IPS DF 19.7 (cell line): ENCODE measurements at regions not wholly inside any gene's neighbourhood (a gene's known extent, or its start where the extent isn't known, plus 50 kb on each side); places are given as distances from the start of the nearest gene placed in this dataset.

Experiments used
- DNase-seq: peaks from one replicate; pipeline ENCODE4 v3.0.0-alpha.2; 2013; ENCODE audit warnings: low read depth, low spot score

DNA sequence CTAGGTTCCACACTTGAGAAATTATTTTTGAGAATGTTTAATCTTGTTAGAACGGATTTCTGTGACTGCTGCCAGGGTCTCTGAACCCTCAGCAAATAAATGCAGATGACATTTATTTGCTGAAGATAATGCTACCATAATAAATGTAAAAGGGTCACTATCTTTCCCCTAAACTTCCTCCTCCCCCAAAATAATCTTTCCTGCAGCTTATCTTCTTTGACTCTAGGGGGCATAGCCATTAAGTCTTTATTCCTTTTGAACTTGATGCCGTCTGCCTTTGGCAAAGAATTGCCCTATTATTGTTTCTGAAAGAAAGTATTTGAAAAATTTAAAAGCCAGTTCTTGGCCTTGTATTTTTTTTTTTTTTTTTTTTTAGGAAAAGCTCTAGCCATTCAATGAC is 63.6 kb upstream of the ACSL3 start:
- DNase-seq, result no peak

GRCh38 chr2:222797871-222798270 is 63.0 kb upstream of the ACSL3 start:
- no peak for DNase-seq

- no peak for DNase-seq
Observed at GRCh38 chr2:222798528-222798927, 62.3 kb upstream of the ACSL3 start.

- no peak for DNase-seq
Observed at GRCh38 chr2:222799262-222799918, 61.4 kb upstream of the ACSL3 start.

DNA sequence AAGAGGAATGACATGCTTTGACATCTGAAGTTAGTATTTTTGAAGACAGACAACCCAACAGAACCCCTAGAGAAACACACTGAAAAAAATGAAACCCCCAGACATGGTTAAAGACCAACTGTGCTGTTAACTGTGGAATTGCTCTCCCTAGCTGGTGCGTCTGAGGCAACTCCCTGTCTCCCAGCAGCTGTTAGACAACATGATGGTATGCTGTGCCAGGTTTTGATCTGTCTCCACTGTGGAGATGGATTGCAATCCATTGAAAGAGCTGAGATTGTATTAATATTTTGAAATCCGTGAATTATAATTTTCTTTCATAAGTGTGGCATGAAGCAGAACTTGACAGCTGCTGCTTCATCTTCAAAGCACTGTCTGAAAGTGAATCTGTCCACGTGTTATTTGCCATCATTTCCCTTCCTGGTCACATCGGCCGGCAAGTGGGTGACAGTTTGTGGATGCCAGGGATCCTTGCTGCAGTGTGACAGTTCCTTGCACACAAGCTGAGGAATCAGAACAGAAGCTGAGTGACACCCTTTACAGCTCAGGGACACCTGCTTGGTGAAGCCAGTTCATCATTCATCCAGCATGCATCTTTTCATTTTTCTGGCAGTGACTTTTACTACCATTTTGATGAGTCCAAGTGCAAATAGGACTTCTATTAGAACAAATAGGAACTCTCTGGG is 58.2 kb upstream of the ACSL3 start:
- DNase-seq, result no peak

DNA sequence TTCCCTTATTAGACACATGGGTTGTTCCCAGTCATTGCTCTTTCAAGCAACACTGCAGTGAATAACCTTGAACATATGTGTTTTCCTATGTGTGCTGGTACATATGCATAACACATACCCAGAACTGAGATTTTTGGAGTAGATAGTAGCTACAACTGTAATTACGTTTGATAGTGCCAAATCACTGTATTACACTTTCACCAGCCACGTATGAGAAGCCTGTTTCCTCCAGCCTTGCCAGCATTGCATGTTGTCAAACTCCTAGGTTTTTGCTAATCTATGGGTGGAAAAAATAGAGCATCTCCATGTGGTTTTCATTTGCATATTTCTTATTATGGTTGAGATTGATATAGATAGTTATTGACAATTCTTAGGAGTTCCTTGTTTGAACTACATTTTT is 56.5 kb upstream of the ACSL3 start:
- no peak for DNase-seq

DNA sequence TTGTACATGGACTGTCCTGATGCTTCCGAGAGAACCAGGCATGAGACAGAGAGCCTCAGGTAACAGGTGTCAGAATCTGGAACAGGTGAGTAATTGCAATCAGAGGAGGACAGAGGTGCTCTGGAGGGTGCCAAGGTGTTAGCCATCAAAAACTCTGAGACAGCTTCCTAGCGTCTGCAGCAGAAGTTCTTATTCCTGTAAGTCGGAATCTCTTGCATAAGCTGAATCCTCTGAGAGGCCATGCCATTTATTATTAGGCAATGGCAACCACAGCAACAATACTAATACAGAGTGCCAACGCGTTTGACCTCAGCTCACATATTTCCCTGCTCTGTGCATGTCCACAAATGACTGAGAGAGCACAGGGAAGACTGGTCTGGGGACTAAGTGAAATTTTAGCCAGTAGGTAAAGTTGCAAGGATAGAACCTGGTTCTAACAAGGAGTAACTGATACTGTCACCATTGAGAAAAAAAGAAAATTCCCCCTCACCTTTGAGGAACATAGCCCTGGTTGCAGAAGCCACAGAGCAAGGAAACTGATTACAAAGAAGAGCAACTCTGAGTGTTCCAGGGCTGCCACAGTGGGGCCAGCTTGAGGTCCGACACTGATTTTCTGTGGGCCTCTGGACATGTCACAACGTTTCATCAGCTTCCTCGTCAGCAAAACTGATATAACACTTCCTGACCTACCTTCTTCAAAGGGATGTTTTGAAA is 55.1 kb upstream of the ACSL3 start:
- no peak for DNase-seq

- DNase-seq, result no peak
Observed at GRCh38 chr2:222806526-222807137, 54.2 kb upstream of the ACSL3 start.

DNA sequence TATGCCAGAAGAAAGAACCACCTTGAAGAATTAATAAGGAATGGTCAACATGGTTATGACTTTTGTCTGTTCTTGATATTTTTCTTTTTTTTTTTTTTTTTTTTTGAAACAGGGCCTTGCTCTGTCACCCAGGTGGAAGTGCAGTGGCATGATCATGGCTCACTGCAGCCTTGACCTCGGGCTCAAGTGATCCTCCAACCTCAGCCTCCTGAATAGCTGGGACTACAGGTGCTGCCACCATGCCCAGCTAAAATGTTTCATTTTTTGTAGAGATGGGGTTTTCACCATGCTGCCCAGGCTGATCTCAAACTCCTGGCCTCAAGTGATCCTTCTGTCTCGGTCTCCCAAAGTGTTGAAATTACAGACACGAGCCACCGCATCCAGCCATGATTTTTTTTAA is 53.4 kb upstream of the ACSL3 start:
- DNase-seq, result no peak

DNA sequence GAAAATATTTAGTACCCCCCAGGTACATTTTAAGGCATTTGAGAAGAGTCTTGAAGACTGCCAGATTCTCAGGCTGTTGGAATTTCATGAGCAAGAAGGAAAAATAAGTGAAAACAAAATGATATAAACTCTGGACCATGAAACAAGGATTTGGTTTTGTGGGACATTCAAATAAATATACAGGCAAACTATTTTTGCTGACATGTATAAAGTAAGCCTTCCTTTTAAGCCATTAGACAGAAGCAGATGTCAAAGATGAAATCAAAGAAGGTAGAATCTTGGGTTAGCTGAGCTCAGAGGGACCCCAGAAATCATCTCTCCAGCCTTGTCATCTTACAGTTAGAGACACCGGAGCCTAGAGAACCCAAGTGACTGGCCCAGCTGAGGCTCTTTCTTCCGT is 51.3 kb upstream of the ACSL3 start:
- DNase-seq, result no peak

GRCh38 chr2:222810044-222810443 is 50.8 kb upstream of the ACSL3 start:
- DNase-seq, result no peak
